H1 (cell line): ENCODE measurements at regions not wholly inside any gene's neighbourhood (a gene's known extent, or its start where the extent isn't known, plus 50 kb on each side); places are given as distances from the start of the nearest gene placed in this dataset.

Experiments
- CTCF ChIA-PET: fragments of 300-600 bp; sonication (Branson Sonifier 250); formaldehyde crosslinking; loops from one replicate; lab custom pipeline; 2021; ENCODE audit not compliant: partially characterized antibody; lab: Charles Lee
- POLR2A ChIA-PET: fragments of 300-600 bp; sonication (Branson Sonifier 250); formaldehyde crosslinking; loops from one replicate; lab custom pipeline; 2021; ENCODE audit warnings: inconsistent platforms; ENCODE audit not compliant: partially characterized antibody; lab: Charles Lee
- DNase-seq, 2 experiments: peaks; one replicate each; pipeline versions ENCODE4 v3.0.0 to v3.0.0-alpha.2; 2010 to 2022; ENCODE audit warnings: low spot score in 2 of 2, low read depth in 1 of 2, mixed read lengths in 1 of 2
- FAIRE-seq: peaks from 2 replicates; lab custom pipeline; 2011; peaks lifted over from hg19 to GRCh38; lab: Jason Lieb, UNC
- H2AFZ ChIP-seq: 2 replicates; pipeline ENCODE4 v1.8.1; 2012; ENCODE audit warnings: low read length, inconsistent platforms
- H2AK5ac ChIP-seq: 2 replicates; pipeline ENCODE4 v1.6.1; 2013; ENCODE audit warnings: low read depth, low read length
- H2BK120ac ChIP-seq: replicated peaks from 2 replicates; pipeline ENCODE3; 2013; ENCODE audit warnings: low read depth, low read length, inconsistent platforms
- H2BK12ac ChIP-seq: 2 replicates; pipeline ENCODE4 v1.6.1; 2013; ENCODE audit warnings: low read depth, low read length
- H2BK15ac ChIP-seq: 2 replicates; pipeline ENCODE4 v1.6.1; 2013; ENCODE audit warnings: low read length
- H2BK20ac ChIP-seq: 2 replicates; pipeline ENCODE4 v1.6.1; 2013; ENCODE audit warnings: low read length
- H2BK5ac ChIP-seq: 2 replicates; pipeline ENCODE4 v1.6.1; 2013; ENCODE audit warnings: low read depth, low read length
- H3K14ac ChIP-seq: 2 replicates; pipeline ENCODE4 v1.6.1; 2013; ENCODE audit warnings: inconsistent platforms; ENCODE audit not compliant: insufficient read length
- H3K18ac ChIP-seq: 2 replicates; pipeline ENCODE4 v1.6.1; 2013; ENCODE audit warnings: low read length; ENCODE audit errors: extremely low read depth
- H3K23ac ChIP-seq: 2 replicates; pipeline ENCODE4 v1.6.1; 2013; ENCODE audit warnings: inconsistent platforms; ENCODE audit not compliant: insufficient read length
- H3K23me2 ChIP-seq: 2 replicates; pipeline ENCODE4 v1.6.1; 2013; ENCODE audit warnings: low read depth, low read length
- H3K27ac ChIP-seq: 2 replicates; pipeline ENCODE4 v1.6.1; 2011; ENCODE audit warnings: low read depth, low read length, inconsistent platforms
- H3K27me3 ChIP-seq, 4 experiments: replicated peaks in 1 of 4; 1 replicate in 1 of 4; 2 replicates in 3 of 4; pipeline versions ENCODE4 v1.6.1 to v1.8.1; 2011 to 2013; ENCODE audit warnings: low read length in 3 of 4, mild to moderate bottlenecking in 3 of 4, inconsistent platforms in 2 of 4, mixed read lengths in 2 of 4, moderate library complexity in 1 of 4; ENCODE audit not compliant: control insufficient read depth in 3 of 4, insufficient read depth in 3 of 4; ENCODE audit errors: extremely low read depth in 1 of 4
- H3K36me3 ChIP-seq, 4 experiments: 2 replicates each; pipeline versions ENCODE4 v1.6.1 to v1.8.1; 2011 to 2013; ENCODE audit warnings: mild to moderate bottlenecking in 4 of 4, low read length in 3 of 4, moderate library complexity in 2 of 4, control low read depth in 1 of 4, inconsistent platforms in 1 of 4; ENCODE audit not compliant: insufficient read depth in 4 of 4, control insufficient read depth in 2 of 4
- H3K4ac ChIP-seq: replicated peaks from 2 replicates; pipeline ENCODE3; 2013; ENCODE audit warnings: low read length, low read depth, mixed read lengths, inconsistent platforms; ENCODE audit not compliant: insufficient read length
- H3K4me1 ChIP-seq, 4 experiments: replicated peaks in 1 of 4; 1 replicate in 1 of 4; 2 replicates in 3 of 4; pipeline versions ENCODE4 v1.6.1 to v1.8.1; 2011 to 2013; ENCODE audit warnings: low read length in 3 of 4, inconsistent platforms in 2 of 4, mixed read lengths in 1 of 4; ENCODE audit not compliant: insufficient read depth in 4 of 4, control insufficient read depth in 3 of 4
- H3K4me2 ChIP-seq, 2 experiments: 2 replicates each; pipeline versions ENCODE4 v1.6.1 to v1.8.1; 2011 to 2013; ENCODE audit warnings: low read depth in 2 of 2, low read length in 2 of 2, control low read depth in 1 of 2, inconsistent platforms in 1 of 2, mild to moderate bottlenecking in 1 of 2; ENCODE audit not compliant: insufficient read depth in 1 of 2
- H3K4me3 ChIP-seq, 4 experiments: fragments of 200-600, 300-600 bp in 1 of 4; sonication (generic), shearing (Covaris generic), sonication (Bioruptor Twin) in 1 of 4; 2 replicates each; pipeline versions ENCODE4 v1.5.1 to v1.8.1; 2011 to 2016; ENCODE audit warnings: low read length in 4 of 4, low read depth in 3 of 4, control low read depth in 2 of 4, inconsistent platforms in 2 of 4, mild to moderate bottlenecking in 2 of 4, mixed read lengths in 1 of 4, moderate library complexity in 1 of 4; ENCODE audit not compliant: insufficient read depth in 2 of 4; ENCODE audit errors: extremely low read depth in 1 of 4
- H3K56ac ChIP-seq: replicated peaks from 2 replicates; pipeline ENCODE3; 2013; ENCODE audit warnings: low read depth, mild to moderate bottlenecking, mixed read lengths, low read length, inconsistent platforms; ENCODE audit not compliant: insufficient read length
- H3K79me1 ChIP-seq: 2 replicates; pipeline ENCODE4 v1.6.1; 2013; ENCODE audit warnings: low read depth, low read length, control low read depth
- H3K79me2 ChIP-seq, 2 experiments: 2 replicates each; pipeline versions ENCODE4 v1.6.1 to v1.8.1; 2012 to 2013; ENCODE audit warnings: low read length in 2 of 2, mild to moderate bottlenecking in 2 of 2, inconsistent platforms in 1 of 2; ENCODE audit not compliant: insufficient read depth in 2 of 2, control insufficient read depth in 1 of 2
- H3K9ac ChIP-seq, 4 experiments: replicated peaks in 1 of 4; 1 replicate in 1 of 4; 2 replicates in 3 of 4; pipeline versions ENCODE4 v1.6.1 to v1.8.1; 2011 to 2013; ENCODE audit warnings: low read depth in 3 of 4, low read length in 3 of 4, control low read depth in 2 of 4, mild to moderate bottlenecking in 2 of 4, moderate library complexity in 2 of 4, inconsistent platforms in 1 of 4; ENCODE audit errors: extremely low read depth in 1 of 4
- H3K9me3 ChIP-seq, 2 experiments: 2 replicates each; pipeline versions ENCODE4 v1.6.1 to v1.8.1; 2012 to 2013; ENCODE audit warnings: mild to moderate bottlenecking in 2 of 2, moderate library complexity in 2 of 2, control low read depth in 1 of 2, inconsistent platforms in 1 of 2, low read depth in 1 of 2, low read length in 1 of 2, mixed read lengths in 1 of 2; ENCODE audit not compliant: insufficient read depth in 2 of 2
- H4K20me1 ChIP-seq, 2 experiments: replicated peaks in 1 of 2; 2 replicates each; pipeline versions ENCODE3 to v1.8.1; 2011 to 2013; ENCODE audit warnings: inconsistent platforms in 2 of 2, low read length in 2 of 2, mild to moderate bottlenecking in 1 of 2; ENCODE audit not compliant: insufficient read depth in 2 of 2, control insufficient read depth in 1 of 2
- H4K5ac ChIP-seq: 2 replicates; pipeline ENCODE4 v1.6.1; 2013; ENCODE audit warnings: low read length, low read depth, mixed read lengths, inconsistent platforms; ENCODE audit not compliant: insufficient read length
- H4K8ac ChIP-seq: 2 replicates; pipeline ENCODE4 v1.8.0; 2013; ENCODE audit warnings: mild to moderate bottlenecking, moderate library complexity, low read length, inconsistent platforms; ENCODE audit not compliant: insufficient read depth; ENCODE audit errors: extremely low read depth
- H4K91ac ChIP-seq: replicated peaks from 2 replicates; pipeline ENCODE3; 2013; ENCODE audit warnings: low read length, mixed read lengths, inconsistent platforms; ENCODE audit not compliant: insufficient read length
- HDAC6 ChIP-seq: IDR thresholded peaks from one replicate; pipeline ENCODE4 v1.7.1; 2012; ENCODE audit warnings: low read depth, mild to moderate bottlenecking, inconsistent platforms, low read length, moderate library complexity
- NANOG ChIP-seq: IDR thresholded peaks from 2 replicates; pipeline ENCODE4 v1.6.1; 2011; ENCODE audit warnings: low read length, low read depth, mild to moderate bottlenecking, inconsistent platforms; ENCODE audit not compliant: insufficient read depth, poor library complexity, severe bottlenecking
- RAD21 ChIP-seq, 2 experiments: IDR thresholded peaks in 1 of 2; conservative IDR thresholded peaks in 1 of 2; 2 replicates each; pipeline ENCODE4 v1.6.1; 2011; ENCODE audit warnings: low read depth in 2 of 2, low read length in 2 of 2, improper control_type of control experiment in 1 of 2, inconsistent platforms in 1 of 2, mild to moderate bottlenecking in 1 of 2, moderate library complexity in 1 of 2
- RFX5 ChIP-seq: IDR thresholded peaks from 2 replicates; pipeline ENCODE4 v1.6.1; 2011; ENCODE audit warnings: low read depth, low read length, improper control_type of control experiment, borderline replicate concordance
- WGBS, 2 experiments: shearing (Covaris generic) in 1 of 2; methylation state at CpG; one replicate each; pipeline versions ENCODE4 v1.1.6 to v1.1.7; 2013 to 2015; ENCODE audit warnings: low lambda C conversion rate in 2 of 2, mixed read lengths in 2 of 2, inconsistent platforms in 1 of 2, low coverage in 1 of 2, missing lambda C conversion rate in 1 of 2; ENCODE audit not compliant: insufficient replicate concordance in 2 of 2, insufficient coverage in 1 of 2, insufficient read length in 1 of 2; ENCODE audit errors: extremely low coverage in 1 of 2, missing lambda C conversion rate in 1 of 2; 5-methylcytosine and 5-hydroxymethylcytosine counted together
- TF ChIP-seq, protein P1 (sequence below): IDR thresholded peaks from 2 replicates; pipeline ENCODE4 v1.6.1; 2012; ENCODE audit warnings: low read length, inconsistent platforms
- TF ChIP-seq, protein P2 (sequence below), 3 experiments: IDR thresholded peaks; 1 replicate in 2 of 3; 2 replicates in 1 of 3; pipeline versions ENCODE4 v1.5.1 to v1.6.1; 2011; ENCODE audit warnings: low read length in 3 of 3, mild to moderate bottlenecking in 3 of 3, inconsistent platforms in 2 of 3, low read depth in 1 of 3, moderate library complexity in 1 of 3; ENCODE audit not compliant: insufficient read depth in 1 of 3; ENCODE audit errors: control extremely low read depth in 1 of 3

DNA sequence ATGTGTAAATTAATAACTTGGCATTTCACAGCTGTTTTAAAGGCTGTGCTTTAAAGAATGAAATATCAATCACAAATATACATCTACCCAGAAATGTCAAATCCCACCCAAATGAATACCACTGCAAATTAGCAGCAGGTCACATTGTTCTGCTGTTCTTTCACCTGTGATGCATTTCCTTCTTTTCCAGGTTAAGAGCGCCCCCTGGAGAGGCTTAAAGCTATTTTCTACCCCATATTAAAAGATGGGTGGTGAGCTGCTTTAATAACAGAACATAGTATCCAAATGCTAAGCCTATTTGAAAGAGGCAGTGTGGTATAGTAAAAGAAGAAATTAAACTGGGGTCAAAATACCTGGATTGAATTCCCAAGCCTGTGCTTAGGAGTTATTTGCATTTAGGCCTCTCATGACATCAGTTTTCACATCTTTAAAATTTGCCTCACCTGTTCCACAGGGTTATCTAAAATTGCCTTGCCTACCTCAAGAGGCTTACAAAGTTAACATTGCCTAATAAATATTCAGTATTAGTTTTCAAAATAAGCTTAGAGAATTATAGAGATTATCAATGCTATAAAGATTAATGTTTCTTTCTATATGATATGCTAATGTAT lies 396.9 kb upstream of the SLITRK5 start:
- Histone ChIP-seq H2AFZ (no peak overlapping the region), H3K4me2 (no peak overlapping the region), H4K8ac (no peak overlapping the region), H4K91ac (no peak overlapping the region), H3K23me2 (no peaks in the 10 kb centered on the region), H3K79me2 (no peaks in the 10 kb centered on the region), H2BK12ac (no peak overlapping the region), H2BK120ac (no peak overlapping the region), H3K36me3 (no peaks in the 10 kb centered on the region), H3K9ac (no peak overlapping the region), H2BK5ac (no peak overlapping the region), H4K5ac (no peak overlapping the region), H3K27ac (no peak overlapping the region), H3K18ac (no peak overlapping the region), H2AK5ac (no peak overlapping the region), H3K4me1 (no peaks in the 10 kb centered on the region; a peak in 1 of 7 replicates), H3K14ac (no peak overlapping the region), H3K4me3 (no peak overlapping the region), H3K79me1 (no peaks in the 10 kb centered on the region), H2BK15ac (no peak overlapping the region), H3K4ac (no peak overlapping the region), H3K56ac (no peak overlapping the region), H2BK20ac (no peak overlapping the region), H3K9me3 (no peaks in the 10 kb centered on the region), H4K20me1 (no peaks in the 10 kb centered on the region), H3K23ac (no peak overlapping the region), H3K27me3 (no peaks in the 10 kb centered on the region)
- peak in 1 of 2 experiments; percentile 72 for DNase-seq
- peak; percentile 82 for TF ChIP-seq RAD21 (IDR thresholded peaks at IDR 0.05 in 1 of 2, conservative IDR thresholded peaks at IDR 0.05 in 1 of 2; ENCODE audit: low read depth in 2 of 2, low read length in 2 of 2)
- TF ChIP-seq, protein P1, sequence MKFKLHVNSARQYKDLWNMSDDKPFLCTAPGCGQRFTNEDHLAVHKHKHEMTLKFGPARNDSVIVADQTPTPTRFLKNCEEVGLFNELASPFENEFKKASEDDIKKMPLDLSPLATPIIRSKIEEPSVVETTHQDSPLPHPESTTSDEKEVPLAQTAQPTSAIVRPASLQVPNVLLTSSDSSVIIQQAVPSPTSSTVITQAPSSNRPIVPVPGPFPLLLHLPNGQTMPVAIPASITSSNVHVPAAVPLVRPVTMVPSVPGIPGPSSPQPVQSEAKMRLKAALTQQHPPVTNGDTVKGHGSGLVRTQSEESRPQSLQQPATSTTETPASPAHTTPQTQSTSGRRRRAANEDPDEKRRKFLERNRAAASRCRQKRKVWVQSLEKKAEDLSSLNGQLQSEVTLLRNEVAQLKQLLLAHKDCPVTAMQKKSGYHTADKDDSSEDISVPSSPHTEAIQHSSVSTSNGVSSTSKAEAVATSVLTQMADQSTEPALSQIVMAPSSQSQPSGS: no peak
- no peak for TF ChIP-seq HDAC6
- TF ChIP-seq, protein P2, sequence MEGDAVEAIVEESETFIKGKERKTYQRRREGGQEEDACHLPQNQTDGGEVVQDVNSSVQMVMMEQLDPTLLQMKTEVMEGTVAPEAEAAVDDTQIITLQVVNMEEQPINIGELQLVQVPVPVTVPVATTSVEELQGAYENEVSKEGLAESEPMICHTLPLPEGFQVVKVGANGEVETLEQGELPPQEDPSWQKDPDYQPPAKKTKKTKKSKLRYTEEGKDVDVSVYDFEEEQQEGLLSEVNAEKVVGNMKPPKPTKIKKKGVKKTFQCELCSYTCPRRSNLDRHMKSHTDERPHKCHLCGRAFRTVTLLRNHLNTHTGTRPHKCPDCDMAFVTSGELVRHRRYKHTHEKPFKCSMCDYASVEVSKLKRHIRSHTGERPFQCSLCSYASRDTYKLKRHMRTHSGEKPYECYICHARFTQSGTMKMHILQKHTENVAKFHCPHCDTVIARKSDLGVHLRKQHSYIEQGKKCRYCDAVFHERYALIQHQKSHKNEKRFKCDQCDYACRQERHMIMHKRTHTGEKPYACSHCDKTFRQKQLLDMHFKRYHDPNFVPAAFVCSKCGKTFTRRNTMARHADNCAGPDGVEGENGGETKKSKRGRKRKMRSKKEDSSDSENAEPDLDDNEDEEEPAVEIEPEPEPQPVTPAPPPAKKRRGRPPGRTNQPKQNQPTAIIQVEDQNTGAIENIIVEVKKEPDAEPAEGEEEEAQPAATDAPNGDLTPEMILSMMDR (IDR thresholded peaks at IDR 0.05; ENCODE audit: control extremely low read depth in 1 of 3, insufficient read depth in 1 of 3, low read depth in 1 of 3, low read length in 3 of 3): peak in 2 of 3 experiments; percentile 52 to 70; a peak in 2 of 4 replicates
- TF ChIP-seq NANOG: no peak
- TF ChIP-seq RFX5: no peak
- ChIA-PET CTCF (interaction anchor here (0.6 to 3.1 kb wide), 41 partner anchors 8 to 708 kb away, joined by 3 to 30 read pairs (median 4); no protein-coding TSS in a partner anchor), POLR2A (no interaction called here)
- 0% methylated on average over 1 of the region's 1 CpG; no CpG with 5 or more reads in 1 of the 2 experiments for WGBS, 2 experiments
- FAIRE-seq: no peak
